ENCODE measurements at regions not wholly inside any gene's neighbourhood (a gene's known extent, or its start where the extent isn't known, plus 50 kb on each side); places are given as distances from the start of the nearest gene placed in this dataset.

DNA sequence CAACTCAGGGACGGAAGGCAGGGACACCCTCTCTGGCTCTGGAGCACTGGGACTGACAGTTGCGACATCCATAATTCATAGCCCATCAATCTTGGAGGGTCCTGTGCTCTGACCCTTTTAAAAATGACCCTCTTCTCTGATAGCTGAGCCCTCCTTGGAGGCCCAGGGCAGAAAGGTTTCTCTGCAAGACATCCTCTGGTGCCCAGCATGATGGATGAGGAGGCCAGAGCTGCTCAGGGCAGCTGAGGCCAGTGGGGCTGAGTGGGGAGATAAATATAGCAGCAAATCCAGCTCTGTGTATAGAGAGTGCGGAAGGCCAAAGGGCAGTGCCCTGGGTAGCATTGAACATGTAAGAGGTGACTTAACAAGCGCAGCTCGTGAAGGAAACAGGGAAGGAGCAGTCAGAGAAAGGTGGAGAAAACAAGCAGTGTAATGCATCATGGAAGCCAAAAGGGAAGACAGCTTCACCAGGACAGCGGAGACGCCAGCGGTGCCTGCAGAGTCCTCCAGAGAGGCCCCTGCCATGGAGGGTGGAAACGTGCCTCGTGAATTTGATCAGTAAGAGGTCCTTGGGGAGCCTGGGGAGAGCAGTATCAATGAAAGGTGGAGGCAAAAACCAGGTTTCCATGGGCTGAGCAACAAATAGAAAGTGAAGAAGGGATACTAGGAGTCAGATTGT, 50.4 kb upstream of the FMOD start:
- no peak for TF ChIP-seq ZNF274 (IDR thresholded peaks at IDR 0.05; ENCODE audit: low read depth, low read length)
- TF ChIP-seq POLR2A (IDR thresholded peaks at IDR 0.05; ENCODE audit: borderline replicate concordance, extremely low read depth, insufficient read depth, insufficient read length) = no peak
- TF ChIP-seq, protein P1, sequence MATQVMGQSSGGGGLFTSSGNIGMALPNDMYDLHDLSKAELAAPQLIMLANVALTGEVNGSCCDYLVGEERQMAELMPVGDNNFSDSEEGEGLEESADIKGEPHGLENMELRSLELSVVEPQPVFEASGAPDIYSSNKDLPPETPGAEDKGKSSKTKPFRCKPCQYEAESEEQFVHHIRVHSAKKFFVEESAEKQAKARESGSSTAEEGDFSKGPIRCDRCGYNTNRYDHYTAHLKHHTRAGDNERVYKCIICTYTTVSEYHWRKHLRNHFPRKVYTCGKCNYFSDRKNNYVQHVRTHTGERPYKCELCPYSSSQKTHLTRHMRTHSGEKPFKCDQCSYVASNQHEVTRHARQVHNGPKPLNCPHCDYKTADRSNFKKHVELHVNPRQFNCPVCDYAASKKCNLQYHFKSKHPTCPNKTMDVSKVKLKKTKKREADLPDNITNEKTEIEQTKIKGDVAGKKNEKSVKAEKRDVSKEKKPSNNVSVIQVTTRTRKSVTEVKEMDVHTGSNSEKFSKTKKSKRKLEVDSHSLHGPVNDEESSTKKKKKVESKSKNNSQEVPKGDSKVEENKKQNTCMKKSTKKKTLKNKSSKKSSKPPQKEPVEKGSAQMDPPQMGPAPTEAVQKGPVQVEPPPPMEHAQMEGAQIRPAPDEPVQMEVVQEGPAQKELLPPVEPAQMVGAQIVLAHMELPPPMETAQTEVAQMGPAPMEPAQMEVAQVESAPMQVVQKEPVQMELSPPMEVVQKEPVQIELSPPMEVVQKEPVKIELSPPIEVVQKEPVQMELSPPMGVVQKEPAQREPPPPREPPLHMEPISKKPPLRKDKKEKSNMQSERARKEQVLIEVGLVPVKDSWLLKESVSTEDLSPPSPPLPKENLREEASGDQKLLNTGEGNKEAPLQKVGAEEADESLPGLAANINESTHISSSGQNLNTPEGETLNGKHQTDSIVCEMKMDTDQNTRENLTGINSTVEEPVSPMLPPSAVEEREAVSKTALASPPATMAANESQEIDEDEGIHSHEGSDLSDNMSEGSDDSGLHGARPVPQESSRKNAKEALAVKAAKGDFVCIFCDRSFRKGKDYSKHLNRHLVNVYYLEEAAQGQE (IDR thresholded peaks at IDR 0.05; ENCODE audit: low read depth) = no peak
- no peak for TF ChIP-seq CEBPB (IDR thresholded peaks at IDR 0.05; ENCODE audit: low read depth)
- TF ChIP-seq, protein P2, sequence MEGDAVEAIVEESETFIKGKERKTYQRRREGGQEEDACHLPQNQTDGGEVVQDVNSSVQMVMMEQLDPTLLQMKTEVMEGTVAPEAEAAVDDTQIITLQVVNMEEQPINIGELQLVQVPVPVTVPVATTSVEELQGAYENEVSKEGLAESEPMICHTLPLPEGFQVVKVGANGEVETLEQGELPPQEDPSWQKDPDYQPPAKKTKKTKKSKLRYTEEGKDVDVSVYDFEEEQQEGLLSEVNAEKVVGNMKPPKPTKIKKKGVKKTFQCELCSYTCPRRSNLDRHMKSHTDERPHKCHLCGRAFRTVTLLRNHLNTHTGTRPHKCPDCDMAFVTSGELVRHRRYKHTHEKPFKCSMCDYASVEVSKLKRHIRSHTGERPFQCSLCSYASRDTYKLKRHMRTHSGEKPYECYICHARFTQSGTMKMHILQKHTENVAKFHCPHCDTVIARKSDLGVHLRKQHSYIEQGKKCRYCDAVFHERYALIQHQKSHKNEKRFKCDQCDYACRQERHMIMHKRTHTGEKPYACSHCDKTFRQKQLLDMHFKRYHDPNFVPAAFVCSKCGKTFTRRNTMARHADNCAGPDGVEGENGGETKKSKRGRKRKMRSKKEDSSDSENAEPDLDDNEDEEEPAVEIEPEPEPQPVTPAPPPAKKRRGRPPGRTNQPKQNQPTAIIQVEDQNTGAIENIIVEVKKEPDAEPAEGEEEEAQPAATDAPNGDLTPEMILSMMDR (IDR thresholded peaks at IDR 0.05 in 2 of 3, conservative IDR thresholded peaks at IDR 0.05 in 1 of 3; ENCODE audit: borderline replicate concordance in 1 of 3, insufficient read depth in 1 of 3, low read depth in 2 of 3, low read length in 2 of 3) = no peak
- TF ChIP-seq RAD21 (IDR thresholded peaks at IDR 0.05; ENCODE audit: low read depth) = no peak
- TF ChIP-seq, protein P3, sequence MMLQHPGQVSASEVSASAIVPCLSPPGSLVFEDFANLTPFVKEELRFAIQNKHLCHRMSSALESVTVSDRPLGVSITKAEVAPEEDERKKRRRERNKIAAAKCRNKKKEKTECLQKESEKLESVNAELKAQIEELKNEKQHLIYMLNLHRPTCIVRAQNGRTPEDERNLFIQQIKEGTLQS (IDR thresholded peaks at IDR 0.05) = no peak
- TF ChIP-seq POLR2AphosphoS5 (IDR thresholded peaks at IDR 0.05; ENCODE audit: low read depth, low read length) = no peak
- TF ChIP-seq, protein P4, sequence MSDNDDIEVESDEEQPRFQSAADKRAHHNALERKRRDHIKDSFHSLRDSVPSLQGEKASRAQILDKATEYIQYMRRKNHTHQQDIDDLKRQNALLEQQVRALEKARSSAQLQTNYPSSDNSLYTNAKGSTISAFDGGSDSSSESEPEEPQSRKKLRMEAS (IDR thresholded peaks at IDR 0.05) = no peak
- no peak for TF ChIP-seq SIN3A (IDR thresholded peaks at IDR 0.05; ENCODE audit: low read depth)
- TF ChIP-seq SP1 (IDR thresholded peaks at IDR 0.05; ENCODE audit: low read depth) = no peak

Data from HCT116 (cell line).